ENCODE measurements at regions not wholly inside any gene's neighbourhood (a gene's known extent, or its start where the extent isn't known, plus 50 kb on each side); places are given as distances from the start of the nearest gene placed in this dataset.

GRCh38 chrX:117092641-117093040, 629.9 kb upstream of the CT83 start:
- TF ChIP-seq ZNF274 (IDR thresholded peaks at IDR 0.05; ENCODE audit: low read depth, low read length) (no peak), YY1 (IDR thresholded peaks at IDR 0.05; ENCODE audit: insufficient read depth, insufficient read length) (no peak), SUZ12 (IDR thresholded peaks at IDR 0.05; ENCODE audit: extremely low read depth, insufficient read depth, insufficient read length) (no peak)
